IPS-15b (cell line): ENCODE measurements at regions not wholly inside any gene's neighbourhood (a gene's known extent, or its start where the extent isn't known, plus 50 kb on each side); places are given as distances from the start of the nearest gene placed in this dataset.

Experiments
- H3K27me3 ChIP-seq: one replicate; pipeline ENCODE4 v1.6.1; 2013; ENCODE audit warnings: low read length; ENCODE audit not compliant: control insufficient read depth, insufficient read depth
- H3K36me3 ChIP-seq: one replicate; pipeline ENCODE4 v1.6.1; 2013; ENCODE audit warnings: low read length; ENCODE audit not compliant: control insufficient read depth, insufficient read depth
- H3K4me1 ChIP-seq: one replicate; pipeline ENCODE4 v1.6.1; 2013; ENCODE audit warnings: mild to moderate bottlenecking, low read length; ENCODE audit not compliant: control insufficient read depth, insufficient read depth
- H3K4me3 ChIP-seq: one replicate; pipeline ENCODE4 v1.5.1; 2013; ENCODE audit warnings: low read depth, low read length
- H3K9ac ChIP-seq: one replicate; pipeline ENCODE4 v1.6.1; 2013; ENCODE audit warnings: low read depth, mild to moderate bottlenecking, low read length
- H3K9me3 ChIP-seq: one replicate; pipeline ENCODE4 v1.6.1; 2013; ENCODE audit warnings: mild to moderate bottlenecking, low read length; ENCODE audit not compliant: control insufficient read depth, insufficient read depth

DNA sequence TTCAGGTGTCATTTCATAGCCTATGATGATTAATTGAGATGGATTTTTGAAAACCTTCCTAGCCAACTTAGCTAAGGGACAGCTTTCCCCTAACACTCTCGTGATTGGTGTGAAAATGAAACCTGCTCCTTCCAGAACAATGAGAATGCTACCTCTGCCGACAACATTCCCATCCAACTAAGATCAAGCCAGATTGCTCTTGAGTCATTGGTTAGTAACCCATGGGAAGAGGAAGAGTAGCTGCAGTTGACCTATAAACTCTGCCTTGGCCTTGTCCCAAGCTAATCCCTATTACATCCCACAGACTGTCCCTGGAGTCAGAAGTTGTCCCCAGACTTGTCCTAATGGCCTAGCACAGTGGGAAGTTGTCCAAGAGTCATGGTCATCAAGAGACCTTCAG, 80.5 kb upstream of the SVIL start:
- Histone ChIP-seq H3K4me1 (peaks cover 5% of the 10 kb centered on the region), H3K4me3 (no peak overlapping the region), H3K27me3 (no peaks in the 10 kb centered on the region), H3K9ac (no peak overlapping the region), H3K9me3 (no peaks in the 10 kb centered on the region), H3K36me3 (no peaks in the 10 kb centered on the region)

DNA sequence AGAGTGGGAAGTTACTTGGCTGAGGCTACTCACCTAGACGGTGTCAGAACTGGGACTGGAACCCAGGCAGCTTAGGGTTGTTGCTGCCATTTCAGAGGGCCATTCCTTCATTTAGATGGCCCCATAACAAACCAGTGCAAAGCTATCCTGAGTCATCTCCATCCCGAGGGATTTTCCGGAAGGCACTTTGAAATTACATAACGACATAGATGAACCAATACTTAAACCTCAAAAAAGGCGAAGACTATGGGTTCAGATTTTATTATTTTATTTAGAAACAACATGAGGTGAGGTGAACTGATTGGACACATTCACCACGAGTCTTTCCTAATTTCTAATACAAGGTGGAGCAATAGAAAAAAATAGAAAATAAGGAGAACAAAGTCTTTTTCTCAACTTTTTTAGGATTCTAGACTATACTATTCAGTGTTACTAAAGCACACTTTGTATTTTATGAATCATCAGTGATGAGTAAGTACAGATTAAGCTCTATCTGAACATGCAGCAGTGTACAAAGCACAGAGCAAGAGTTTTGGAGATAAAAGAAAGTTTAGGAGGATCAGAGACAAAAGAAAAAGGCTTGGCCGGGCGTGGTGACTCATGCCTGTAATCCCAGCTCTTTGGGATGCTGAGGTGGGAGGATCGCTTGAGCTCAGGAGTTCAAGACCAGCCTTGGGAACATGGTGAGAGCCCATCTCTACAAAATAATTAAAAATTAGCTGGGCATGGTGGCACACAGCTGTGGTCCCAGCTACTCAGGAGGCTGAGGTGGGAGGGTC, 79.5 kb upstream of the SVIL start:
- Histone ChIP-seq H3K4me1 (peaks cover 7% of the 10 kb centered on the region), H3K36me3 (no peaks in the 10 kb centered on the region), H3K9ac (no peak overlapping the region), H3K4me3 (no peak overlapping the region), H3K9me3 (no peaks in the 10 kb centered on the region), H3K27me3 (no peaks in the 10 kb centered on the region)

DNA sequence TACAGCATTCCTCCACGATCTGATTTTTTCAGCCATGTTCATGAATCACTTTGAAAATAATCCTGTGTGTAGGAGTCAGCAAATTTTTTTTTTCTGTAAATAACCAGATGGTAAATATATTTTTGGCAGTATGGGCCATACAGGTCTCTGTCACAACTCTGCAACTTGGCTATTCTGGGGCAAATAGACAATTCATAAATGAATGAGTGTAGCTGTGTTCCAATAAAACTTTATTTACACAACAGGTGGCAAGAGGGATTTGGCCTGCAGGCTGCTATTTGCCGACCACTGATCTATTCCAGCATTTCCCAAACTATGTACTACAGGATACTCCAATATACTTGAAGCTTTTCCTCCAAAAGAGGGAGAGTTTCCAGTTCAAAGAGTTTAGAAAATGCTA, 78.7 kb upstream of the SVIL start:
- Histone ChIP-seq H3K9ac (no peak overlapping the region), H3K4me3 (no peak overlapping the region)

GRCh38 chr10:29712108-29712507, 77.3 kb upstream of the SVIL start:
- Histone ChIP-seq H3K36me3 (no peaks in the 10 kb centered on the region), H3K4me1 (peaks cover 8% of the 10 kb centered on the region), H3K9ac (no peak overlapping the region), H3K27me3 (no peaks in the 10 kb centered on the region), H3K9me3 (no peaks in the 10 kb centered on the region), H3K4me3 (no peak overlapping the region)

More for the DNA sequence above, 78.7 kb upstream of the SVIL start:
- H3K4me1 ChIP-seq, result peaks cover 8% of the 10 kb centered on the region
- H3K9me3 ChIP-seq, result no peaks in the 10 kb centered on the region
- H3K36me3 ChIP-seq, result no peaks in the 10 kb centered on the region
- no peaks in the 10 kb centered on the region for H3K27me3 ChIP-seq

GRCh38 chr10:29710128-29710527, 75.4 kb upstream of the SVIL start:
- no peak overlapping the region for H3K4me3 ChIP-seq
- H3K4me1 ChIP-seq, result peaks cover 8% of the 10 kb centered on the region
- no peaks in the 10 kb centered on the region for H3K36me3 ChIP-seq
- no peak overlapping the region for H3K9ac ChIP-seq
- no peaks in the 10 kb centered on the region for H3K27me3 ChIP-seq
- no peaks in the 10 kb centered on the region for H3K9me3 ChIP-seq

GRCh38 chr10:29709484-29710002, 74.8 kb upstream of the SVIL start:
- no peaks in the 10 kb centered on the region for H3K9me3 ChIP-seq
- H3K36me3 ChIP-seq, result no peaks in the 10 kb centered on the region
- peaks cover 8% of the 10 kb centered on the region for H3K4me1 ChIP-seq
- H3K4me3 ChIP-seq, result no peak overlapping the region
- no peak overlapping the region for H3K9ac ChIP-seq
- no peaks in the 10 kb centered on the region for H3K27me3 ChIP-seq

DNA sequence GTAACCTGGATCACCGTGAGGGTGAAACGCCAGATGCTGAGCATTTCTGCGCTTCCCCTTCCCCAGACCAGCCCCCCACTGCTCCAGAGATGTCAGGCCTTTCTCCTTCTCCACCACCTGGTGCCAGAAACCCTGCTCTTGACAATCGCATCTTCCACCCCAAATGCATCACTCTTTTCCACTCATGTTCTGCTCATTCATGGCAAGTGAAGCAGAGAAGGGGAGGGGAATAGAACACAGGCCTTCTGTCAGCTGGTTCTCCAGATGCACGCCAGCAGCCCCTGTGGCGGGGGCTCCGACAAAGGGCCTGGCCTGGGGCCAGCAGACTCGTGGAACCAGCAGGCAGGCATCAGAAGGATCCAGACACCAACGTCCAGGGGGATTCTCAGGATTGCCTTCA, 68.5 kb upstream of the SVIL start:
- Histone ChIP-seq H3K9ac (no peak overlapping the region), H3K4me3 (no peak overlapping the region), H3K36me3 (no peaks in the 10 kb centered on the region), H3K4me1 (no peaks in the 10 kb centered on the region), H3K9me3 (no peaks in the 10 kb centered on the region), H3K27me3 (no peaks in the 10 kb centered on the region)

DNA sequence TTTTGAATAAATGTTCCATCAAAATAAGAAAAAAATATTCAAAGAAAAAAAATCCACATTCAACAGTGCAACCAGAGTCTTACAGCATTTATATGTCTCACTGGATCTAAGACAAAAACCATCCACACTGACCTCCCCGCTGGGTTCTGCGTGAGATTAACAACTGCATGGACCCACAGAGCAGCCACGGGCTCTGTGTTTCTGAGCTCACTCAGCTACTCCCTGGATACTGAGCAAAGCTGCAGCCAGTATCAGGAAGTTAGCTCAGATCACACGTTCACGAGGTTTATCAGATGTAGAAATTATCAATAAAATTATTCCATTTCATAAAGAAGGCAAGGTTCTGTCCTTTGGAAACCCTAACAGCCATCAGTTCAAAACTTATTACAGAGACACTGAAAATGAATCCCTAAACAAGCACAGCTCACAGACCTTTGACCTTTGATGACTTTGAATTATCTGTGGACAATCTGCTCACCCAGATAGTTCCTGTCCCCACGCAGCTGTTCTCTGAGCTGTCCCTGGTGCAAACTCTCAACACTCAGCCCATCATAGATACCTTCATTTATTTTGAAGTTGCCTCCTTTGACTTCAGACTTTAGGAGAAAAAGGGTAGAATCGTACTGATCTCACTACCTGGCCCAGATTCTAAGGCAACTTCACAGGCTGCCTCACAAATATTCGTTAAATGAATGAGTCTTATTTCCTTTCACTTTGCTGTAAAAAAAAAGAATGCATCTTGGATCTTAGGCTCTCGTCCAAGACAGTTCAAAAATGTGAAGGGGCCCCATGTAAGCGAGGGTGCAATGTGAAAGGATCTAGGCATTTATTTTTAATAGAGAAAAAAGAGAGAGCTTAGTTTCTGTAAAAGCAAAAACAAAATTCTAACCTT, 67.7 kb upstream of the SVIL start:
- Histone ChIP-seq H3K9ac (no peak overlapping the region), H3K4me1 (no peaks in the 10 kb centered on the region), H3K4me3 (no peak overlapping the region), H3K9me3 (no peaks in the 10 kb centered on the region), H3K36me3 (no peaks in the 10 kb centered on the region), H3K27me3 (no peaks in the 10 kb centered on the region)

- Histone ChIP-seq H3K9me3 (no peaks in the 10 kb centered on the region), H3K36me3 (no peaks in the 10 kb centered on the region), H3K4me3 (no peak overlapping the region), H3K4me1 (no peaks in the 10 kb centered on the region), H3K27me3 (no peaks in the 10 kb centered on the region), H3K9ac (no peak overlapping the region)
Observed at GRCh38 chr10:29701306-29701705, 66.5 kb upstream of the SVIL start.

- Histone ChIP-seq H3K36me3 (no peaks in the 10 kb centered on the region), H3K27me3 (no peaks in the 10 kb centered on the region)
Observed at GRCh38 chr10:29699621-29700020, 64.8 kb upstream of the SVIL start.

DNA sequence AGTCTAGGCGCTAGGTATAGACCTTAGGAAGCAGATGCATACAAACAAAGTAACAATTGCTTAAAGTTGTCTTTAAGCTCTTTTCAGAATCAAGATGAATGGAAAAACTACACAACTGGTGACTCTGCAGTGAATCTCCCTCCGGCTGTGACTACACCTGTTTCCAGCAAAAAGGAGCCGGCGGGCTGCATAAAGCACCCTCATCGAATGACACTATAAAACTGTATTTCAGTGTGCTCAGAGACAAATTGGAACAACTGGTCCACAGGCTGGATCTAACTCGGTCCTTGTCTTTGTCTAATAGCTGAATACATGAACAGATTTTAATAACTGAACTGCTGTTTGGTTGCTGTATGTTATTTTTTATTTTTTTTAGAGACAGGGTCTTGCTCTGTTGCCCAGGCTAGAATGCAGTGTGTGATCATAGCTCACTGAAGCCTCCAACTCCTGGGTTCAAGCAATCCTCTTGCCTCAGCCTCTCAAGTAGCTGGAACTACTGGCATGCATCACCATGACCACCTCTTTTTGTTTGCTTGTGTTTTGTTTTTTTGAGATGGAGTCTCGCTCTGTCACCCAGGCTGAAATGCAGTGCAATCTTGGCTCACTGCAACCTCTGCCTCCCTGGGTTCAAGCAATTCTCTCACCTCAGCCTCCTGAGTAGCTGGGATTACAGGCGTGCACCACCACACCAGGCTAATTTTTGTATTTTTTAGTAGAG, 64.2 kb upstream of the SVIL start:
- Histone ChIP-seq H3K9ac (no peak overlapping the region), H3K27me3 (no peaks in the 10 kb centered on the region), H3K4me1 (no peaks in the 10 kb centered on the region), H3K9me3 (no peaks in the 10 kb centered on the region), H3K36me3 (no peaks in the 10 kb centered on the region), H3K4me3 (no peak overlapping the region)

More at GRCh38 chr10:29699621-29700020, 64.8 kb upstream of the SVIL start:
- no peak overlapping the region for H3K9ac ChIP-seq
- H3K4me3 ChIP-seq, result no peak overlapping the region
- no peaks in the 10 kb centered on the region for H3K4me1 ChIP-seq
- no peaks in the 10 kb centered on the region for H3K9me3 ChIP-seq
